ENCODE measurements at regions not wholly inside any gene's neighbourhood (a gene's known extent, or its start where the extent isn't known, plus 50 kb on each side); places are given as distances from the start of the nearest gene placed in this dataset.

- Histone ChIP-seq H4K20me1 (replicated peaks; ENCODE audit: control insufficient read depth, extremely low read depth, insufficient read depth, low read length) (no peaks in the 10 kb centered on the region), H3K4me2 (ENCODE audit: insufficient read depth, low read length) (no peak overlapping the region), H3K9ac (replicated peaks; ENCODE audit: extremely low read depth, insufficient read depth, low read length) (no peak overlapping the region), H2AFZ (ENCODE audit: low read depth, low read length) (no peak overlapping the region), H3K27ac (ENCODE audit: insufficient read depth, low read depth, low read length) (no peak overlapping the region), H3K4me1 (ENCODE audit: control insufficient read depth, extremely low read depth, insufficient read depth, low read length) (no peaks in the 10 kb centered on the region), H3K79me2 (ENCODE audit: control insufficient read depth, insufficient read depth, low read length) (no peaks in the 10 kb centered on the region), H3K27me3 (ENCODE audit: control insufficient read depth in 2 of 2, insufficient read depth in 2 of 2, low read length in 2 of 2) (no peaks in the 10 kb centered on the region), H3K9me3 (replicated peaks; ENCODE audit: control insufficient read depth, insufficient read depth, low read length) (no peaks in the 10 kb centered on the region), H3K4me3 (replicated peaks in 1 of 3; ENCODE audit: insufficient read depth in 1 of 3, low read depth in 1 of 3, low read length in 3 of 3) (no peak overlapping the region), H3K9me1 (replicated peaks; ENCODE audit: control insufficient read depth, extremely low read depth, insufficient read depth, low read length) (no peaks in the 10 kb centered on the region), H3K36me3 (ENCODE audit: control insufficient read depth in 2 of 2, extremely low read depth in 1 of 2, insufficient read depth in 2 of 2, low read length in 2 of 2) (no peaks in the 10 kb centered on the region)
- DNase-seq (ENCODE audit: low read depth, low spot score) (no peak), FAIRE-seq (no peak)
- no peak for TF ChIP-seq MYC (IDR thresholded peaks at IDR 0.05; ENCODE audit: low read depth, low read length)
- TF ChIP-seq, protein P1, sequence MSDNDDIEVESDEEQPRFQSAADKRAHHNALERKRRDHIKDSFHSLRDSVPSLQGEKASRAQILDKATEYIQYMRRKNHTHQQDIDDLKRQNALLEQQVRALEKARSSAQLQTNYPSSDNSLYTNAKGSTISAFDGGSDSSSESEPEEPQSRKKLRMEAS (IDR thresholded peaks at IDR 0.05; ENCODE audit: insufficient read depth, insufficient read length): no peak
- no peak for TF ChIP-seq FOS (IDR thresholded peaks at IDR 0.05; ENCODE audit: borderline replicate concordance, insufficient read depth, low read length)
- POLR2A ChIA-PET: no interaction called here
- dilution Hi-C loops (cut with MboI; ENCODE audit: extremely low pct_ligation_motif_present, low sequenced_read_pairs) (no loop called here), intact Hi-C loops (cut with micrococcal nuclease) (no loop called here)
- BruUV-seq (replicated peaks): no TSS peak
- CTCF ChIA-PET: no interaction called here
These were observed 76.8 kb upstream of the DDX53 start for GRCh38 chrX:22922961-22923360.

DNA sequence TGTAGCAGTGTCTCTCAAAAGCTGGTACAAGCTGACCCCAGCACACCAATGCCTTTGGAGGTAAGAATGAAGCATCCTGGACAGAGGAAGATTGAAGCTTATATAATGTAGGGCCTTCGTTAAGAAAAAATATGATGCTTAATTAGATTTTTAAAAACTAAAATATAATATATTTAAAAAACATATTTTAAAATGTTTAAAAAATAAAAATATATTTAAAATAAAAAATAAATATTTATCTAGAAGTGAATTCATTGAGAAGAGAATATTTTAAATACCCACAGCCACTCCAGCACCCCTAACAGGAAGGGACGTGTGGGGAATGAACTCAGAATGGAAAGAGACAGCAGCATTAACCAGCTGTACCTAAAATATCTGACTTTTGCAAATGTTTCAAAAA, 65.1 kb upstream of the DDX53 start:
- no TSS peak for BruUV-seq (replicated peaks)
- Histone ChIP-seq H3K27me3 (ENCODE audit: control insufficient read depth in 2 of 2, insufficient read depth in 2 of 2, low read length in 2 of 2) (no peaks in the 10 kb centered on the region), H3K4me1 (ENCODE audit: control insufficient read depth, extremely low read depth, insufficient read depth, low read length) (no peaks in the 10 kb centered on the region), H3K4me3 (replicated peaks in 1 of 3; ENCODE audit: insufficient read depth in 1 of 3, low read depth in 1 of 3, low read length in 3 of 3) (no peak overlapping the region), H4K20me1 (replicated peaks; ENCODE audit: control insufficient read depth, extremely low read depth, insufficient read depth, low read length) (no peaks in the 10 kb centered on the region), H2AFZ (ENCODE audit: low read depth, low read length) (no peak overlapping the region), H3K9me1 (replicated peaks; ENCODE audit: control insufficient read depth, extremely low read depth, insufficient read depth, low read length) (no peaks in the 10 kb centered on the region), H3K79me2 (ENCODE audit: control insufficient read depth, insufficient read depth, low read length) (no peaks in the 10 kb centered on the region), H3K4me2 (ENCODE audit: insufficient read depth, low read length) (no peak overlapping the region), H3K36me3 (ENCODE audit: control insufficient read depth in 2 of 2, extremely low read depth in 1 of 2, insufficient read depth in 2 of 2, low read length in 2 of 2) (no peaks in the 10 kb centered on the region), H3K9ac (replicated peaks; ENCODE audit: extremely low read depth, insufficient read depth, low read length) (no peak overlapping the region), H3K27ac (ENCODE audit: insufficient read depth, low read depth, low read length) (no peak overlapping the region), H3K9me3 (replicated peaks; ENCODE audit: control insufficient read depth, insufficient read depth, low read length) (no peaks in the 10 kb centered on the region)
- CTCF ChIA-PET: no interaction called here
- TF ChIP-seq GATA2 (IDR thresholded peaks at IDR 0.05; ENCODE audit: insufficient read depth, insufficient read length, low read depth, low read length) (no peak), POLR2A (IDR thresholded peaks at IDR 0.05; ENCODE audit: low read depth, low read length) (no peak), EZH2 (IDR thresholded peaks at IDR 0.05; ENCODE audit: borderline replicate concordance, low read depth, low read length, severe bottlenecking) (no peak), MYC (IDR thresholded peaks at IDR 0.05; ENCODE audit: low read depth, low read length) (no peak), POLR2AphosphoS5 (IDR thresholded peaks at IDR 0.05; ENCODE audit: insufficient read depth, low read depth, low read length) (no peak)
- TF ChIP-seq, protein P1 (IDR thresholded peaks at IDR 0.05; ENCODE audit: insufficient read depth, insufficient read length): no peak
- dilution Hi-C loops (cut with MboI; ENCODE audit: extremely low pct_ligation_motif_present, low sequenced_read_pairs): no loop called here
- intact Hi-C loops (cut with micrococcal nuclease): no loop called here
- POLR2A ChIA-PET: no interaction called here
- DNase-seq (ENCODE audit: low read depth, low spot score) (no peak), FAIRE-seq (no peak)
